Activated CD4-positive, alpha-beta T cell treated with anti-CD3 and anti-CD28 coated beads for 36 hours (primary cell): ENCODE measurements at regions not wholly inside any gene's neighbourhood (a gene's known extent, or its start where the extent isn't known, plus 50 kb on each side); places are given as distances from the start of the nearest gene placed in this dataset.

Experiments
- ATAC-seq: fragments of 200-7000 bp; cut with Tn5 transposase; one replicate; pipeline ENCODE4 v1.10.0; 2021; ENCODE audit warnings: mild to moderate bottlenecking, moderate library complexity
- CTCF ChIA-PET: fragments of 350-600 bp; sonication (Branson Sonifier 250); formaldehyde crosslinking; loops from one replicate; lab custom pipeline; 2021; ENCODE audit warnings: antibody characterized with exemption; lab: Charles Lee
- POLR2A ChIA-PET: fragments of 350-600 bp; sonication (Branson Sonifier 250); formaldehyde crosslinking; loops from one replicate; lab custom pipeline; 2021; ENCODE audit warnings: antibody characterized with exemption, inconsistent platforms; lab: Charles Lee
- DNase-seq: peaks from one replicate; pipeline ENCODE4 v3.0.0-alpha.2; 2020
- H3K27ac Mint-ChIP-seq: one replicate; pipeline ENCODE4 v1.8.0; 2021; ENCODE audit warnings: mixed read lengths
- H3K27me3 Mint-ChIP-seq: one replicate; pipeline ENCODE4 v1.8.0; 2021; ENCODE audit warnings: mixed read lengths
- H3K36me3 Mint-ChIP-seq: one replicate; pipeline ENCODE4 v1.8.0; 2021; ENCODE audit warnings: low read depth, mixed read lengths
- H3K4me1 Mint-ChIP-seq: one replicate; pipeline ENCODE4 v1.8.0; 2021; ENCODE audit warnings: mixed read lengths
- H3K4me3 Mint-ChIP-seq: one replicate; pipeline ENCODE4 v1.8.0; 2021; ENCODE audit warnings: mild to moderate bottlenecking, moderate library complexity, mixed read lengths
- H3K9me3 Mint-ChIP-seq: one replicate; pipeline ENCODE4 v1.8.0; 2021; ENCODE audit warnings: low read depth, mixed read lengths
- intact Hi-C, 2 experiments: fragments of 100-400 bp; cut with DNase I in 1 of 2; cut with micrococcal nuclease in 1 of 2; formaldehyde crosslinking; loops; one replicate each; pipeline versions ENCODE4 v1.14.2 to v1.15.1; 2022 to 2024; cut with DNase I, micrococcal nuclease

DNA sequence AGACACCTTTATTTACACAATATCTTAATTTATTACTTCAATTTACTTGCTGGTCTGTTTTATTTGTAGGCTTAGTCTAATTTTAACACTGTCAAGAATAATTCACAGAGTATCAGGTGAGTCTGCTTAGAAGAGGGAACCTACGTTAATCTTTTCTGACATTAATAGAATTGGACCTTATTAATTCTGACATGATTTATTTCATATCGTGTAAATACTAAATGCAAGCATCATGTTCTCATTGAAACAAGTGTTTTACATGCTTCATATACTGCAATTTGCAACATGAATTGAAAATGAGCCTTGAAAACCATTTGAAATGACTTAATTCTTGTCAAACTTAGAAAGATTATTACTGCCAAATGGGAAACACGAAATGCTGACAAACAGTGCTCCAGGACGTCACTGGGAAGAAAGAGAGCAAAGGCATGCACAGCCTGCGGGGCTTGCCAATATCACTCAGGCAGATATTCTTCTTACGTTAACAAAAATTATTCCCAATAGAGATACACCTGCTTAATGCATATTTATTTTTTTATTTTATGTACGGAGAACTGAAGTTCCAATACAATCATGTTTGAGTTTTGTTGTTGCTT is 282.0 kb upstream of the AKR1E2 start:
- ATAC-seq (no peak), DNase-seq (no peak)
- H3K27me3 Mint-ChIP-seq = peaks cover 18% of the 10 kb centered on the region
- no peak overlapping the region for H3K27ac Mint-ChIP-seq
- CTCF ChIA-PET = no interaction called here
- H3K9me3 Mint-ChIP-seq = peaks cover 2% of the 10 kb centered on the region
- peaks cover 8% of the 10 kb centered on the region for H3K4me1 Mint-ChIP-seq
- H3K36me3 Mint-ChIP-seq = no peaks in the 10 kb centered on the region
- no peak overlapping the region for H3K4me3 Mint-ChIP-seq
- intact Hi-C loops = no loop called here
- POLR2A ChIA-PET = no interaction called here

- Mint-ChIP-seq H3K9me3 (peaks cover 7% of the 10 kb centered on the region), H3K27me3 (peaks cover 16% of the 10 kb centered on the region), H3K27ac (no peak overlapping the region), H3K4me3 (no peak overlapping the region), H3K4me1 (peaks cover 2% of the 10 kb centered on the region), H3K36me3 (no peaks in the 10 kb centered on the region)
- ChIA-PET POLR2A (no interaction called here), CTCF (no interaction called here)
- intact Hi-C loops = no loop called here
- ATAC-seq (no peak), DNase-seq (no peak)
These were observed 284.7 kb upstream of the AKR1E2 start for GRCh38 chr10:4541292-4541691.

GRCh38 chr10:4538016-4538415 is 288.0 kb upstream of the AKR1E2 start:
- ChIA-PET CTCF (no interaction called here), POLR2A (no interaction called here)
- DNase-seq (no peak), ATAC-seq (no peak)
- Mint-ChIP-seq H3K4me1 (no peaks in the 10 kb centered on the region), H3K27me3 (peaks cover 5% of the 10 kb centered on the region), H3K9me3 (peaks cover 7% of the 10 kb centered on the region), H3K36me3 (no peaks in the 10 kb centered on the region), H3K27ac (no peak overlapping the region), H3K4me3 (no peak overlapping the region)
- intact Hi-C loops = no loop called here

- ATAC-seq (no peak), DNase-seq (no peak)
- no peak overlapping the region for H3K4me3 Mint-ChIP-seq
- H3K27me3 Mint-ChIP-seq = peaks cover 5% of the 10 kb centered on the region
- H3K27ac Mint-ChIP-seq = no peak overlapping the region
- CTCF ChIA-PET = no interaction called here
- POLR2A ChIA-PET = no interaction called here
- H3K4me1 Mint-ChIP-seq = no peaks in the 10 kb centered on the region
- peaks cover 7% of the 10 kb centered on the region for H3K9me3 Mint-ChIP-seq
- H3K36me3 Mint-ChIP-seq = no peaks in the 10 kb centered on the region
- intact Hi-C loops = no loop called here
These were observed 290.5 kb upstream of the AKR1E2 start for GRCh38 chr10:4535521-4535920.

GRCh38 chr10:4533621-4534020 is 292.4 kb upstream of the AKR1E2 start:
- CTCF ChIA-PET = no interaction called here
- DNase-seq = no peak
- intact Hi-C loops = no loop called here

DNA sequence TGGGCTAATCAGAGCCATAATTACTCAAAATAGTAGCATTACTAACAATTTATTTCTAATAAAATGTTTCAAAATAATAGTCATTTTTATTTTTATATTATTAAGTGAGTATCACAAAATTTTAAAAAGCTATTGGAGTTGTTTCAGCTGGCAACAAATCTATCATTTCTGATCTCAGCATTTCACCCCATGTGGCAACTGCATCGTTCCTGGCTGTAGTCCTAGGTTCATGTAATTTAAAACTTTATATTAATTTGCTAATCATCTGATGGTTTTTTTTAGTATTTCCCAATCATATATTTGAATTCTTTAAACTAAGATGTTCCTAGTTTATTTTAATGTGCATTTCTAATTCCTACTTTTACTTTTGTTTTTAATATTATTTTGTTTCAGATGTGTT is 293.0 kb upstream of the AKR1E2 start:
- Mint-ChIP-seq H3K27me3 (peaks cover 9% of the 10 kb centered on the region), H3K4me3 (no peak overlapping the region), H3K9me3 (peaks cover 3% of the 10 kb centered on the region), H3K27ac (no peak overlapping the region), H3K4me1 (no peaks in the 10 kb centered on the region), H3K36me3 (no peaks in the 10 kb centered on the region)
- intact Hi-C loops = no loop called here
- ChIA-PET CTCF (no interaction called here), POLR2A (no interaction called here)
- ATAC-seq (no peak), DNase-seq (no peak)

More at GRCh38 chr10:4533621-4534020, 292.4 kb upstream of the AKR1E2 start:
- Mint-ChIP-seq H3K4me3 (no peak overlapping the region), H3K4me1 (no peaks in the 10 kb centered on the region), H3K27ac (no peak overlapping the region), H3K27me3 (peaks cover 7% of the 10 kb centered on the region), H3K36me3 (no peaks in the 10 kb centered on the region), H3K9me3 (peaks cover 5% of the 10 kb centered on the region)
- ATAC-seq = no peak
- POLR2A ChIA-PET = no interaction called here

DNA sequence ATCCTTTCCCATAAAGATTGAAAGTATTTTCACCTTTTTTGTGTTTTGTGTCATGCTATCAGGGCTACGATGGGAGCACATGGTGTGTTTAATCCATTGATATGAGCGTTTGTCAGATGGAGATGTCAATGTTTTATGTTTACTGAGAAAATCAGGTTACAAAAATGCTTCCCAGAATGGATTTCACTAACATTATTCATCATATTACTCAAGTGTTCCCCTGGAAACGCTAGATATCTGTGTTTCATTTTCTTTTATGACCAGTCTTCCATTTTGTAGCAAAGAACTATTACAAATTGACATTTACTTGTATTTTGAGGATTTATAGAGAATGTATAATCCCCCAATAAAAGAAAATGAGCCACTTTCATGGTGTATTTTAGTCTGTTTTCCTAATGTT is 293.5 kb upstream of the AKR1E2 start:
- intact Hi-C loops = no loop called here
- Mint-ChIP-seq H3K36me3 (no peaks in the 10 kb centered on the region), H3K27ac (no peak overlapping the region), H3K4me3 (no peak overlapping the region), H3K9me3 (no peaks in the 10 kb centered on the region), H3K27me3 (peaks cover 9% of the 10 kb centered on the region), H3K4me1 (no peaks in the 10 kb centered on the region)
- DNase-seq = no peak
- CTCF ChIA-PET = no interaction called here
- POLR2A ChIA-PET = no interaction called here
- no peak for ATAC-seq

DNA sequence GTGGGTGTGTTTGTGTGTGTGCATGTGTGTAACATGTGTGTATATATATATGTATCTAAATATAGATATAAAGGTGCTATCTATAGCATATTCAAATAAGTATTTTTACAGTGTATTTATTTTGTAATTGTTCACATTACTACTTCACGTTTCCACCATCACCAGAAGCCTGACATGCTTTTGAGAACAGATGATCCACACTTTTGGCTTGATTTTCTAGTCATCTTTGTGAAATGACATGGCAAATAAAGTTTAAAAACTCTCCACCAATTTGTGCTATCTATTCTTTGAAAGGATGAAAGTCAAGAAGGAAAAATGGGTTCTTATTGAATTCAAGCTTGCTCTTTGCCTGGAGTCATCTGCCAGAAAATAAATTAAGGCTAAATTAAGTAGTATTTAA is 294.0 kb upstream of the AKR1E2 start:
- DNase-seq (no peak), ATAC-seq (no peak)
- peaks cover 9% of the 10 kb centered on the region for H3K27me3 Mint-ChIP-seq
- POLR2A ChIA-PET = no interaction called here
- no peaks in the 10 kb centered on the region for H3K36me3 Mint-ChIP-seq
- CTCF ChIA-PET = no interaction called here
- H3K4me1 Mint-ChIP-seq = no peaks in the 10 kb centered on the region
- no peak overlapping the region for H3K4me3 Mint-ChIP-seq
- H3K27ac Mint-ChIP-seq = no peak overlapping the region
- intact Hi-C loops = no loop called here
- no peaks in the 10 kb centered on the region for H3K9me3 Mint-ChIP-seq

- H3K27me3 Mint-ChIP-seq = peaks cover 9% of the 10 kb centered on the region
- H3K36me3 Mint-ChIP-seq = no peaks in the 10 kb centered on the region
- intact Hi-C loops = no loop called here
- CTCF ChIA-PET = no interaction called here
- no peak overlapping the region for H3K27ac Mint-ChIP-seq
- POLR2A ChIA-PET = no interaction called here
- no peak overlapping the region for H3K4me3 Mint-ChIP-seq
- ATAC-seq = no peak
- DNase-seq = no peak
- no peaks in the 10 kb centered on the region for H3K4me1 Mint-ChIP-seq
- H3K9me3 Mint-ChIP-seq = no peaks in the 10 kb centered on the region
These were observed 296.7 kb upstream of the AKR1E2 start for GRCh38 chr10:4529266-4529665.

DNA sequence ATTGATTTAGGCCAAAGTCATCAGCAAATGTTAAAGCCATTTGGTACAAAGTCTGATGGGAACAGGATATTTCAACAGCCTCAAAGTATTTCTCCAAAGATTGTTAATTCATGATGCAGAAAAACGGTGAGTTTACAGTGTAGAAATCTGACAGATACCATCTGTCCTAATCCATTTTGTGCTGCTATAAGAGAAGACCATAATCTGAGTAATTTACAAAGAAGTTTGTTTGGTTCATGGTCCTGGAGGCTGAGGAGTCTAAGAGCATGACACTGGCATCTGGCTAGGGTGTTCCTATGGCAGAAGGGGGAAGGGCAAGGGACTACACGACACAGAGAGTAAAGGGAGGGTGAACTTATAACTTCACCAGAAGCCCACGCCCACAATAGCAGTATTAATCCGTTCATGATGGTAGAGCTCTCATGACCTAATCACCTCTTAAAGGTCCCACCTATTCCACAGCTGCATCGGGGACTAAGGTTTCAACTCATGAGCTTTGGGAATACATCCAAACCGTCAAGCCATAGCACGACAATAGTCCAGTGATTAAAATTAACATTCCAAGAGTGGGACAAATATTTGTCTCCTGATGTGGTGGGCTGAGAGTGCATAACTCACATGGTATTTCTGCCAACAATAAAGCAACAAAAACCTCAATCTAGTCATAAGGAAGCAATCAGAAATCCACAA is 298.6 kb upstream of the AKR1E2 start:
- no peak for ATAC-seq
- POLR2A ChIA-PET = no interaction called here

DNA sequence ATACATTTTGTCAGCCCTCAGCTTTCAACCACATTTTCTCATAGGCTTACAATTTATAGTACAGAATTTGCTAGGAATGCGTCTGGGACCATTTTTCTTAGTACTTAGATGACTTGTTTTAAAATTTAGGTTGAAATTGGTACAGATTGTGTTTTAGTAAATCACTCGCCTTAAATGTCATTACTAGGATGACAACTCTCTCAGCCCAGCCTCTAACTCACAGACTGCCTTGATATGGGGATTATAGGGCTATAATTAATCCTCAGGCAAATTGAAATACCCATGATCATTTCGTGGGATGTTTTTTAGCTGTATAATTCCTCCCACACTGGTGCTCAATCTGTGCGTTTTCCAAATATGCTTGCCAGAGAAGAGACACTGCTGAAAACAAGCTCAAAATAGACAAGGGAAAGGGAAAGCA is 299.7 kb upstream of the AKR1E2 start:
- Mint-ChIP-seq H3K9me3 (no peaks in the 10 kb centered on the region), H3K4me3 (no peak overlapping the region), H3K27ac (no peak overlapping the region), H3K4me1 (no peaks in the 10 kb centered on the region), H3K27me3 (peaks cover 5% of the 10 kb centered on the region), H3K36me3 (no peaks in the 10 kb centered on the region)
- intact Hi-C loops = no loop called here
- ATAC-seq = no peak
- DNase-seq = no peak
- POLR2A ChIA-PET = no interaction called here
- CTCF ChIA-PET = no interaction called here

More for the DNA sequence above, 298.6 kb upstream of the AKR1E2 start:
- DNase-seq = no peak
- Mint-ChIP-seq H3K4me1 (no peaks in the 10 kb centered on the region), H3K36me3 (no peaks in the 10 kb centered on the region), H3K4me3 (no peak overlapping the region), H3K9me3 (no peaks in the 10 kb centered on the region), H3K27me3 (peaks cover 7% of the 10 kb centered on the region), H3K27ac (no peak overlapping the region)
- CTCF ChIA-PET = no interaction called here
- intact Hi-C loops = no loop called here

DNA sequence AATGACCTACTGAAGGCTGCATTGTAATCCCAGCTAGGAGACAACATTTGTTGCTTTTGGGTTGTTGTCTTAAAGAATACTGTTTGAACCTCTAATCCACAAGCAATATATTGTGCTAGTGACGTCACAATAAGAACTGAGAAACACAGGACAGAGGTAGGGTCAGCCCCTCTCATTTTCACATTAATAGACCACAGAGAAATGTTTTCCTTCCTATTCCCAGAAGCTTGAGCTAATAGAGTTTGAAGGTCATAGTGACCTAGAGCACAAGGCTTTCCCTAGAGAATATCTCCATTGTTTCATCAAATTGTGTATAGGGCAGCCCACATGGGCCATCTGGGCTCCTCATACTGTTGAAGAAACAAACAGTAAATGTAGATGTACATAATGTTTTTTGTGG is 300.9 kb upstream of the AKR1E2 start:
- intact Hi-C loops = no loop called here
- H3K9me3 Mint-ChIP-seq = no peaks in the 10 kb centered on the region
- DNase-seq = no peak
- no peak overlapping the region for H3K27ac Mint-ChIP-seq
- no peak overlapping the region for H3K4me3 Mint-ChIP-seq
- ATAC-seq = no peak
- H3K4me1 Mint-ChIP-seq = peaks cover under 1% of the 10 kb centered on the region
- POLR2A ChIA-PET = no interaction called here
- peaks cover 5% of the 10 kb centered on the region for H3K27me3 Mint-ChIP-seq
- H3K36me3 Mint-ChIP-seq = no peaks in the 10 kb centered on the region
- CTCF ChIA-PET = no interaction called here
